HEK293 (cell line): ENCODE measurements at regions not wholly inside any gene's neighbourhood (a gene's known extent, or its start where the extent isn't known, plus 50 kb on each side); places are given as distances from the start of the nearest gene placed in this dataset.

Source experiments
- CTCF ChIA-PET: fragments of 350-600 bp; formaldehyde crosslinking; extraction: SDS; loops from one replicate; lab custom pipeline; 2021; ENCODE audit warnings: antibody characterized with exemption; lab: Yijun Ruan, JAX
- POLR2A ChIA-PET: fragments of 300-600 bp; formaldehyde crosslinking; extraction: SDS; loops from one replicate; lab custom pipeline; 2020; ENCODE audit warnings: antibody characterized with exemption, inconsistent platforms; lab: Yijun Ruan, JAX
- H3K27ac ChIP-seq: fragments of 200-500 bp; sonication (Bioruptor generic); 2 replicates; pipeline ENCODE4 v1.5.1; 2014; ENCODE audit warnings: low read depth, low read length, control low read depth, inconsistent platforms; ENCODE audit errors: extremely low read depth
- H3K36me3 ChIP-seq, 2 experiments: fragments of 200-500 bp in 1 of 2; sonication (Bioruptor generic) in 1 of 2; 1 replicate in 1 of 2; 2 replicates in 1 of 2; pipeline ENCODE4 v1.5.1; 2014 to 2017; ENCODE audit warnings: inconsistent platforms in 2 of 2, low read length in 2 of 2; ENCODE audit not compliant: control insufficient read depth in 2 of 2, insufficient read depth in 1 of 2
- H3K4me1 ChIP-seq: fragments of 200-500 bp; sonication (Bioruptor generic); 2 replicates; pipeline ENCODE4 v1.5.1; 2014; ENCODE audit warnings: mild to moderate bottlenecking, low read length, inconsistent platforms; ENCODE audit not compliant: control insufficient read depth, insufficient read depth
- H3K4me3 ChIP-seq: 2 replicates; pipeline ENCODE4 v1.5.1; 2011; ENCODE audit warnings: low read depth, mild to moderate bottlenecking, control low read depth, low read length, moderate library complexity
- H3K9me3 ChIP-seq: fragments of 200-500 bp; sonication (Bioruptor generic); 2 replicates; pipeline ENCODE4 v1.5.1; 2014; ENCODE audit warnings: low read depth, low read length, inconsistent platforms; ENCODE audit not compliant: control insufficient read depth, insufficient read depth
- ELK4 ChIP-seq: IDR thresholded peaks from 2 replicates; pipeline ENCODE4 v1.6.1; 2011; ENCODE audit warnings: mild to moderate bottlenecking, low read depth, low read length, borderline replicate concordance
- MZF1 ChIP-seq: fragments of 450-650 bp; formaldehyde crosslinking; IDR thresholded peaks from 2 replicates; pipeline ENCODE4 v1.5.1; 2017; ENCODE audit warnings: missing biosample characterization, missing genetic modification characterization, borderline replicate concordance
- PRDM1 ChIP-seq: fragments of 450-650 bp; formaldehyde crosslinking; IDR thresholded peaks from 2 replicates; pipeline ENCODE4; 2016; ENCODE audit warnings: missing biosample characterization, missing genetic modification characterization
- SCRT1 ChIP-seq: fragments of 450-650 bp; formaldehyde crosslinking; IDR thresholded peaks from 2 replicates; pipeline ENCODE4 v1.5.1; 2016; ENCODE audit warnings: missing biosample characterization, missing genetic modification characterization, borderline replicate concordance
- TRIM28 ChIP-seq: IDR thresholded peaks from 2 replicates; pipeline ENCODE4 v1.6.1; 2011; ENCODE audit warnings: low read length, control low read depth, borderline replicate concordance
- TSHZ1 ChIP-seq: fragments of 450-650 bp; formaldehyde crosslinking; IDR thresholded peaks from 2 replicates; pipeline ENCODE4 v1.5.1; 2016; ENCODE audit warnings: missing biosample characterization, missing genetic modification characterization, borderline replicate concordance
- YY1 ChIP-seq: fragments of 450-650 bp; formaldehyde crosslinking; IDR thresholded peaks from 2 replicates; pipeline ENCODE4 v1.5.1; 2018; ENCODE audit warnings: missing biosample characterization, missing genetic modification characterization
- ZBTB17 ChIP-seq: fragments of 450-650 bp; formaldehyde crosslinking; IDR thresholded peaks from 2 replicates; pipeline ENCODE4 v1.5.1; 2016; ENCODE audit warnings: missing biosample characterization, missing genetic modification characterization
- ZFP37 ChIP-seq: fragments of 450-650 bp; formaldehyde crosslinking; IDR thresholded peaks from 2 replicates; pipeline ENCODE4 v1.5.1; 2016; ENCODE audit warnings: missing biosample characterization, missing genetic modification characterization
- ZNF140 ChIP-seq: fragments of 450-650 bp; formaldehyde crosslinking; IDR thresholded peaks from 2 replicates; pipeline ENCODE4 v1.5.1; 2016; ENCODE audit warnings: missing biosample characterization, missing genetic modification characterization
- ZNF16 ChIP-seq: fragments of 450-650 bp; formaldehyde crosslinking; IDR thresholded peaks from 2 replicates; pipeline ENCODE4 v1.5.1; 2016; ENCODE audit warnings: low read depth, missing biosample characterization, missing genetic modification characterization
- ZNF174 ChIP-seq: fragments of 450-650 bp; formaldehyde crosslinking; IDR thresholded peaks from 2 replicates; pipeline ENCODE4 v1.5.0; 2017; ENCODE audit warnings: missing biosample characterization, mild to moderate bottlenecking, missing genetic modification characterization
- ZNF211 ChIP-seq: fragments of 450-650 bp; formaldehyde crosslinking; IDR thresholded peaks from 2 replicates; pipeline ENCODE4 v1.5.1; 2016; ENCODE audit warnings: low read depth, missing biosample characterization, missing genetic modification characterization
- ZNF239 ChIP-seq: fragments of 450-650 bp; formaldehyde crosslinking; IDR thresholded peaks from 2 replicates; pipeline ENCODE4 v1.5.1; 2016; ENCODE audit warnings: missing biosample characterization, missing genetic modification characterization
- ZNF274 ChIP-seq, 2 experiments: fragments of 200-500 bp in 1 of 2; fragments of 450-650 bp in 1 of 2; sonication (Bioruptor generic) in 1 of 2; formaldehyde crosslinking in 1 of 2; IDR thresholded peaks; 2 replicates each; pipeline versions ENCODE4 v1.5.1 to v1.6.1; 2014 to 2016; ENCODE audit warnings: borderline replicate concordance in 1 of 2, inconsistent platforms in 1 of 2, low read length in 1 of 2, missing biosample characterization in 1 of 2, missing genetic modification characterization in 1 of 2
- ZNF341 ChIP-seq: fragments of 450-650 bp; formaldehyde crosslinking; IDR thresholded peaks from 2 replicates; pipeline ENCODE4; 2016; ENCODE audit warnings: low read depth, missing biosample characterization, missing genetic modification characterization
- ZNF404 ChIP-seq: fragments of 450-650 bp; formaldehyde crosslinking; IDR thresholded peaks from 2 replicates; pipeline ENCODE4 v1.5.1; 2017; ENCODE audit warnings: missing biosample characterization, missing genetic modification characterization
- ZNF549 ChIP-seq: fragments of 450-650 bp; IDR thresholded peaks from 2 replicates; pipeline ENCODE4 v1.5.1; 2018; ENCODE audit warnings: missing biosample characterization, missing genetic modification characterization, mild to moderate bottlenecking, inconsistent platforms, moderate library complexity
- ZNF768 ChIP-seq: fragments of 450-650 bp; formaldehyde crosslinking; IDR thresholded peaks from 2 replicates; pipeline ENCODE4 v1.5.1; 2018; ENCODE audit warnings: missing biosample characterization, mild to moderate bottlenecking, missing genetic modification characterization
- ZNF843 ChIP-seq: fragments of 450-650 bp; formaldehyde crosslinking; IDR thresholded peaks from 2 replicates; pipeline ENCODE4 v1.5.1; 2016; ENCODE audit warnings: missing biosample characterization, missing genetic modification characterization
- TF ChIP-seq, protein P1 (sequence below): fragments of 450-650 bp; formaldehyde crosslinking; IDR thresholded peaks from 2 replicates; pipeline ENCODE4 v1.5.1; 2016; ENCODE audit warnings: missing biosample characterization, missing genetic modification characterization, borderline replicate concordance
- TF ChIP-seq, protein P2 (sequence below): fragments of 450-650 bp; formaldehyde crosslinking; IDR thresholded peaks from 2 replicates; pipeline ENCODE4 v1.5.1; 2016; ENCODE audit warnings: missing biosample characterization, missing genetic modification characterization

DNA sequence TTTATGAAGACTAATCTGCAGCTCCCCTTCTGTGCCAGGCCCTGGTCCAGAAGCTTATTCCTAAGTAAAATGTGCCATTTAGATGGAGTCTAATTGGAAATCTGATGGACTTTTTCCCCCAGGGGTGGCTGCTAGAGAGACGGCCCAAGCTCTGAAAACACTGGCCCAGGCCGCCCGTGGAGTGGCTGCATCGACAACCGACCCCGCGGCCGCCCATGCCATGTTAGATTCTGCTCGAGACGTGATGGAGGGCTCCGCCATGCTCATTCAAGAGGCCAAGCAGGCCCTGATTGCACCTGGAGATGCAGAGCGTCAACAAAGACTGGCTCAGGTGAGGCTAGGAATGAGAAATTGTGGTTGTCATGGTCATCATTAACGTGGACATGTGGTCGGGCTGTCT lies 305.8 kb upstream of the TPM1 start:
- Histone ChIP-seq H3K9me3 (no peaks in the 10 kb centered on the region), H3K27ac (no peak overlapping the region), H3K36me3 (no peaks in the 10 kb centered on the region), H3K4me3 (no peak overlapping the region), H3K4me1 (0 out of 2 replicates have a peak, but pooled peaks cover 4% of the 10 kb centered on the region)
- POLR2A ChIA-PET, result no interaction called here
- TF ChIP-seq TSHZ1 (no peak), YY1 (tag by site-specific recombination) (no peak), ZNF174 (tag by site-specific recombination) (no peak), ZNF239 (no peak), TRIM28 (no peak), ZNF140 (tag by site-specific recombination) (no peak), ZNF211 (tag by site-specific recombination) (no peak)
- TF ChIP-seq, protein P1, sequence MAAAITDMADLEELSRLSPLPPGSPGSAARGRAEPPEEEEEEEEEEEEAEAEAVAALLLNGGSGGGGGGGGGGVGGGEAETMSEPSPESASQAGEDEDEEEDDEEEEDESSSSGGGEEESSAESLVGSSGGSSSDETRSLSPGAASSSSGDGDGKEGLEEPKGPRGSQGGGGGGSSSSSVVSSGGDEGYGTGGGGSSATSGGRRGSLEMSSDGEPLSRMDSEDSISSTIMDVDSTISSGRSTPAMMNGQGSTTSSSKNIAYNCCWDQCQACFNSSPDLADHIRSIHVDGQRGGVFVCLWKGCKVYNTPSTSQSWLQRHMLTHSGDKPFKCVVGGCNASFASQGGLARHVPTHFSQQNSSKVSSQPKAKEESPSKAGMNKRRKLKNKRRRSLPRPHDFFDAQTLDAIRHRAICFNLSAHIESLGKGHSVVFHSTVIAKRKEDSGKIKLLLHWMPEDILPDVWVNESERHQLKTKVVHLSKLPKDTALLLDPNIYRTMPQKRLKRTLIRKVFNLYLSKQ (tag by site-specific recombination), result no peak
- TF ChIP-seq, protein P2, sequence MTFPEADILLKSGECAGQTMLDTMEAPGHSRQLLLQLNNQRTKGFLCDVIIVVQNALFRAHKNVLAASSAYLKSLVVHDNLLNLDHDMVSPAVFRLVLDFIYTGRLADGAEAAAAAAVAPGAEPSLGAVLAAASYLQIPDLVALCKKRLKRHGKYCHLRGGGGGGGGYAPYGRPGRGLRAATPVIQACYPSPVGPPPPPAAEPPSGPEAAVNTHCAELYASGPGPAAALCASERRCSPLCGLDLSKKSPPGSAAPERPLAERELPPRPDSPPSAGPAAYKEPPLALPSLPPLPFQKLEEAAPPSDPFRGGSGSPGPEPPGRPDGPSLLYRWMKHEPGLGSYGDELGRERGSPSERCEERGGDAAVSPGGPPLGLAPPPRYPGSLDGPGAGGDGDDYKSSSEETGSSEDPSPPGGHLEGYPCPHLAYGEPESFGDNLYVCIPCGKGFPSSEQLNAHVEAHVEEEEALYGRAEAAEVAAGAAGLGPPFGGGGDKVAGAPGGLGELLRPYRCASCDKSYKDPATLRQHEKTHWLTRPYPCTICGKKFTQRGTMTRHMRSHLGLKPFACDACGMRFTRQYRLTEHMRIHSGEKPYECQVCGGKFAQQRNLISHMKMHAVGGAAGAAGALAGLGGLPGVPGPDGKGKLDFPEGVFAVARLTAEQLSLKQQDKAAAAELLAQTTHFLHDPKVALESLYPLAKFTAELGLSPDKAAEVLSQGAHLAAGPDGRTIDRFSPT, result no peak
- CTCF ChIA-PET, result no interaction called here

DNA sequence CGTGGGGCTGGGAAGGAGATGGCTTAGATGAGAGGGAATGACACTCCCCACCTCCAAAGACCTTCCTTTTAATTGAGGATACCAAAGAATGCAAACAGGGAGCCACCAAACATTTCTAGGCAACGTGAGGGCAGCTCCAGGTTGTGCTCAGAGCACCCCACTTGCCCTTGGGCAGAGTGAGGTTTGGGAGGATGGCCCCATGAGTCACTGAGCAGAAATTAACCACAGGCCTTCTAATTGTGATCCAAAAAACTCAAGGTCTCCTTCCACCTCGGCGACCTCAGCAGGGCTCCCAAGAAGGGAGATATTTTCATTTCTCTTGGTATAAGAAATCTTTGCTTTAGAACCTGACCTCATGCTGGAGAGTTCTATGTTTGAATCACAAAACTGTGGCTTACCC lies 305.0 kb upstream of the TPM1 start:
- H3K27ac ChIP-seq, result no peak overlapping the region
- H3K9me3 ChIP-seq, result no peaks in the 10 kb centered on the region
- H3K4me3 ChIP-seq, result no peak overlapping the region
- H3K36me3 ChIP-seq, result no peaks in the 10 kb centered on the region
- 0 out of 2 replicates have a peak, but pooled peaks cover 4% of the 10 kb centered on the region for H3K4me1 ChIP-seq
- ChIA-PET POLR2A (no interaction called here), CTCF (interaction anchor here (0.5 to 0.7 kb wide), 2 partner anchors 153 to 492 kb away, joined by 3 read pairs; no protein-coding TSS in a partner anchor)
- TF ChIP-seq SCRT1 (tag by site-specific recombination) (no peak), ZNF16 (tag by site-specific recombination) (no peak), PRDM1 (tag by site-specific recombination) (no peak), ZNF843 (tag by site-specific recombination) (no peak), ZNF549 (tag by site-specific recombination) (no peak), ZNF274 (IDR thresholded peaks at IDR 0.05; ENCODE audit: low read length) (no peak), ZNF274 (tag by site-specific recombination; IDR thresholded peaks at IDR 0.05; ENCODE audit: borderline replicate concordance) (no peak), MZF1 (tag by site-specific recombination) (no peak), ZNF404 (tag by site-specific recombination) (no peak), ZNF341 (tag by site-specific recombination) (no peak), ELK4 (no peak), ZBTB17 (tag by site-specific recombination) (no peak), ZNF768 (tag by site-specific recombination) (no peak), ZFP37 (tag by site-specific recombination) (no peak)
- TF ChIP-seq, protein P2, result no peak
